Thyroid gland (tissue), 4 donors: ENCODE measurements at regions not wholly inside any gene's neighbourhood (a gene's known extent, or its start where the extent isn't known, plus 50 kb on each side); places are given as distances from the start of the nearest gene placed in this dataset.

ENCODE experiments used
- DNase-seq, 2 donors: peaks; one replicate each; pipeline ENCODE4 v3.0.0-alpha.2; 2019
- H3K27ac ChIP-seq, 3 donors: fragments of 200-600 bp; sonication (generic); 1 replicate in 2 of 3; 2 replicates in 1 of 3; pipeline ENCODE4 v1.5.1; 2016 to 2019; ENCODE audit warnings: mild to moderate bottlenecking in 1 of 3, moderate library complexity in 1 of 3
- H3K27me3 ChIP-seq: fragments of 200-600 bp; sonication (generic); one replicate; pipeline ENCODE4 v1.5.1; 2019
- H3K36me3 ChIP-seq, 2 donors: fragments of 200-600 bp; sonication (generic); one replicate each; pipeline ENCODE4 v1.5.1; 2016 to 2019
- H3K4me1 ChIP-seq, 2 donors: fragments of 200-600 bp; sonication (generic); one replicate each; pipeline ENCODE4 v1.5.1; 2017 to 2019
- H3K4me3 ChIP-seq, 3 donors: fragments of 200-600 bp; sonication (generic); replicated peaks in 1 of 3; 1 replicate in 2 of 3; 2 replicates in 1 of 3; pipeline ENCODE4 v1.5.1; 2016; ENCODE audit warnings: mild to moderate bottlenecking in 1 of 3
- H3K9me3 ChIP-seq: fragments of 200-600 bp; sonication (generic); one replicate; pipeline ENCODE4 v1.5.1; 2017
- CTCF ChIP-seq, 6 experiments: fragments of 200-600 bp in 3 of 6; fragments of 450-650 bp in 3 of 6; sonication (generic) in 3 of 6; IDR thresholded peaks; one replicate each; pipeline ENCODE4 v1.5.1; 2016 to 2019; ENCODE audit warnings: antibody characterized with exemption in 6 of 6, mild to moderate bottlenecking in 2 of 6, inconsistent platforms in 1 of 6, moderate library complexity in 1 of 6
- POLR2A ChIP-seq, 2 donors: fragments of 450-650 bp; IDR thresholded peaks; one replicate each; pipeline ENCODE4 v1.6.1; 2017; ENCODE audit warnings: antibody characterized with exemption in 2 of 2, mild to moderate bottlenecking in 2 of 2, moderate library complexity in 1 of 2
- WGBS, 2 donors: methylation state at CpG; one replicate each; pipeline ENCODE4 v1.1.5; 2017; 5-methylcytosine and 5-hydroxymethylcytosine counted together
- intact Hi-C: fragments of 100-400 bp; cut with DNase I; formaldehyde crosslinking; loops from one replicate; pipeline ENCODE4 v1.15.1; 2023

GRCh38 chr10:129353101-129353500 lies 113.9 kb upstream of the MGMT start:
- no peak overlapping the region for H3K27ac ChIP-seq

GRCh38 chr10:129360046-129360445 lies 107.0 kb upstream of the MGMT start:
- Histone ChIP-seq H3K36me3 (no peaks in the 10 kb centered on the region), H3K27me3 (no peaks in the 10 kb centered on the region), H3K27ac (no peak overlapping the region), H3K4me3 (no peak overlapping the region), H3K9me3 (no peaks in the 10 kb centered on the region), H3K4me1 (no peaks in the 10 kb centered on the region)
- DNase-seq = no peak
- TF ChIP-seq CTCF (IDR thresholded peaks at IDR 0.05) = no peak
- TF ChIP-seq POLR2A (IDR thresholded peaks at IDR 0.05) = no peak
- 88 to 91% methylated on average over 10 of the region's 10 CpGs for WGBS, 2 donors
- intact Hi-C loops = no loop called here

More at GRCh38 chr10:129353101-129353500, 113.9 kb upstream of the MGMT start:
- no peak for DNase-seq
- Histone ChIP-seq H3K27me3 (no peaks in the 10 kb centered on the region), H3K9me3 (no peaks in the 10 kb centered on the region), H3K4me1 (no peaks in the 10 kb centered on the region), H3K4me3 (no peak overlapping the region), H3K36me3 (no peaks in the 10 kb centered on the region)
- 90 to 93% methylated on average over 16 of the region's 16 CpGs for WGBS, 2 donors
- no peak for TF ChIP-seq CTCF (IDR thresholded peaks at IDR 0.05)
- TF ChIP-seq POLR2A (IDR thresholded peaks at IDR 0.05) = no peak
- intact Hi-C loops = no loop called here

- H3K4me3 ChIP-seq = no peak overlapping the region
- WGBS, 2 donors = 58 to 59% methylated on average over 18 of the region's 18 CpGs
Observed at GRCh38 chr10:129361676-129362376, 105.2 kb upstream of the MGMT start.

GRCh38 chr10:129364949-129365348 lies 102.1 kb upstream of the MGMT start:
- TF ChIP-seq CTCF (IDR thresholded peaks at IDR 0.05) (no peak), POLR2A (IDR thresholded peaks at IDR 0.05) (no peak)
- Histone ChIP-seq H3K27me3 (no peaks in the 10 kb centered on the region), H3K9me3 (no peaks in the 10 kb centered on the region), H3K27ac (no peak overlapping the region), H3K4me3 (no peak overlapping the region), H3K4me1 (no peaks in the 10 kb centered on the region), H3K36me3 (no peaks in the 10 kb centered on the region)
- intact Hi-C loops = no loop called here
- WGBS, 2 donors = 92 to 93% methylated on average over 6 of the region's 6 CpGs
- no peak for DNase-seq

More at GRCh38 chr10:129361676-129362376, 105.2 kb upstream of the MGMT start:
- Histone ChIP-seq H3K36me3 (no peaks in the 10 kb centered on the region), H3K27ac (no peak overlapping the region), H3K9me3 (no peaks in the 10 kb centered on the region), H3K27me3 (no peaks in the 10 kb centered on the region), H3K4me1 (no peaks in the 10 kb centered on the region)
- no peak for TF ChIP-seq CTCF (IDR thresholded peaks at IDR 0.05)
- no peak for TF ChIP-seq POLR2A (IDR thresholded peaks at IDR 0.05)
- DNase-seq = no peak
- intact Hi-C loops = no loop called here

GRCh38 chr10:129365767-129366402 lies 101.2 kb upstream of the MGMT start:
- DNase-seq = no peak
- Histone ChIP-seq H3K9me3 (no peaks in the 10 kb centered on the region), H3K36me3 (no peaks in the 10 kb centered on the region), H3K27me3 (no peaks in the 10 kb centered on the region), H3K4me1 (no peaks in the 10 kb centered on the region), H3K4me3 (no peak overlapping the region), H3K27ac (no peak overlapping the region)
- WGBS, 2 donors = 84 to 93% methylated on average over 6 of the region's 6 CpGs
- no peak for TF ChIP-seq POLR2A (IDR thresholded peaks at IDR 0.05)
- no peak for TF ChIP-seq CTCF (IDR thresholded peaks at IDR 0.05)
- intact Hi-C loops = no loop called here
